ENCODE measurements at regions not wholly inside any gene's neighbourhood (a gene's known extent, or its start where the extent isn't known, plus 50 kb on each side); places are given as distances from the start of the nearest gene placed in this dataset.

GRCh38 chr12:63224396-63224795 is 73.4 kb upstream of the AVPR1A start:
- no peak overlapping the region for H3K4me2 ChIP-seq (ENCODE audit: insufficient read depth, low read length)
- DNase-seq (ENCODE audit: low read depth, low spot score) (no peak), FAIRE-seq (no peak)
- no peaks in the 10 kb centered on the region for H4K20me1 ChIP-seq (replicated peaks; ENCODE audit: control insufficient read depth, extremely low read depth, insufficient read depth, low read length)
- intact Hi-C loops (cut with micrococcal nuclease) (no loop called here), dilution Hi-C loops (cut with MboI; ENCODE audit: extremely low pct_ligation_motif_present, low sequenced_read_pairs) (no loop called here)
- H3K79me2 ChIP-seq (ENCODE audit: control insufficient read depth, insufficient read depth, low read length), result no peaks in the 10 kb centered on the region
- no peak overlapping the region for H3K9ac ChIP-seq (replicated peaks; ENCODE audit: extremely low read depth, insufficient read depth, low read length)
- H3K27ac ChIP-seq (ENCODE audit: insufficient read depth, low read depth, low read length), result no peak overlapping the region
- H3K36me3 ChIP-seq (ENCODE audit: control insufficient read depth in 2 of 2, extremely low read depth in 1 of 2, insufficient read depth in 2 of 2, low read length in 2 of 2), result no peaks in the 10 kb centered on the region
- H3K4me3 ChIP-seq (replicated peaks in 1 of 3; ENCODE audit: insufficient read depth in 1 of 3, low read depth in 1 of 3, low read length in 3 of 3), result no peak overlapping the region
- H2AFZ ChIP-seq (ENCODE audit: low read depth, low read length), result no peak overlapping the region
- no peaks in the 10 kb centered on the region for H3K9me1 ChIP-seq (replicated peaks; ENCODE audit: control insufficient read depth, extremely low read depth, insufficient read depth, low read length)
- POLR2A ChIA-PET, result no interaction called here
- TF ChIP-seq MYC (IDR thresholded peaks at IDR 0.05; ENCODE audit: low read depth, low read length) (no peak), MAX (IDR thresholded peaks at IDR 0.05; ENCODE audit: insufficient read depth, insufficient read length) (no peak), JUN (IDR thresholded peaks at IDR 0.05; ENCODE audit: borderline replicate concordance, insufficient read depth, insufficient read length, low read depth) (no peak), POLR2AphosphoS5 (IDR thresholded peaks at IDR 0.05; ENCODE audit: insufficient read depth, low read depth, low read length) (no peak), CTCF (IDR thresholded peaks at IDR 0.05; ENCODE audit: extremely low read depth in 1 of 2, insufficient read depth in 1 of 2, low read depth in 1 of 2, low read length in 2 of 2) (no peak), POLR2A (IDR thresholded peaks at IDR 0.05; ENCODE audit: low read depth, low read length) (no peak), FOS (IDR thresholded peaks at IDR 0.05; ENCODE audit: borderline replicate concordance, insufficient read depth, low read length) (no peak), EZH2 (IDR thresholded peaks at IDR 0.05; ENCODE audit: borderline replicate concordance, low read depth, low read length, severe bottlenecking) (no peak), GATA2 (IDR thresholded peaks at IDR 0.05; ENCODE audit: insufficient read depth, insufficient read length, low read depth, low read length) (no peak)
- no TSS peak for BruUV-seq (replicated peaks)
- no peaks in the 10 kb centered on the region for H3K4me1 ChIP-seq (ENCODE audit: control insufficient read depth, extremely low read depth, insufficient read depth, low read length)
- CTCF ChIA-PET, result no interaction called here
- H3K9me3 ChIP-seq (replicated peaks; ENCODE audit: control insufficient read depth, insufficient read depth, low read length), result no peaks in the 10 kb centered on the region
- no peaks in the 10 kb centered on the region for H3K27me3 ChIP-seq (ENCODE audit: control insufficient read depth in 2 of 2, insufficient read depth in 2 of 2, low read length in 2 of 2)

All from endothelial cell of umbilical vein (primary cell).